COR-L47 (cell line): ENCODE measurements at regions not wholly inside any gene's neighbourhood (a gene's known extent, or its start where the extent isn't known, plus 50 kb on each side); places are given as distances from the start of the nearest gene placed in this dataset.

Experiments
- DNase-seq: peaks from one replicate; lab custom pipeline; 2025; lab: John Stamatoyannopoulos, UW

GRCh38 chr5:106584268-106584667 lies 1086.5 kb downstream of the EFNA5 start:
- DNase-seq = no peak

GRCh38 chr5:106578736-106579135 lies 1092.0 kb downstream of the EFNA5 start:
- DNase-seq = no peak

- DNase-seq = no peak
Measured at GRCh38 chr5:106574820-106575219, 1095.9 kb downstream of the EFNA5 start.

GRCh38 chr5:106566031-106566430 lies 1104.7 kb downstream of the EFNA5 start:
- no peak for DNase-seq

- DNase-seq = no peak
Measured at GRCh38 chr5:106545325-106545724, 1125.4 kb downstream of the EFNA5 start.

- no peak for DNase-seq
Measured at GRCh38 chr5:106543330-106543729, 1127.4 kb downstream of the EFNA5 start.

GRCh38 chr5:106530150-106530549 lies 1140.6 kb downstream of the EFNA5 start:
- DNase-seq = no peak

- DNase-seq = no peak
Measured at GRCh38 chr5:106525438-106525837, 1145.3 kb downstream of the EFNA5 start.

- DNase-seq = no peak
Measured at GRCh38 chr5:106523852-106524251, 1146.9 kb downstream of the EFNA5 start.

GRCh38 chr5:106522296-106522695 lies 1148.4 kb downstream of the EFNA5 start:
- DNase-seq = no peak

- no peak for DNase-seq
Measured at GRCh38 chr5:106521701-106522100, 1149.0 kb downstream of the EFNA5 start.

- DNase-seq = no peak
Measured at GRCh38 chr5:106510321-106510720, 1160.4 kb downstream of the EFNA5 start.

- DNase-seq = no peak
Measured at GRCh38 chr5:106508894-106509293, 1161.8 kb downstream of the EFNA5 start.

- no peak for DNase-seq
Measured at GRCh38 chr5:106493910-106494309, 1176.8 kb downstream of the EFNA5 start.

GRCh38 chr5:106489004-106489403 lies 1181.7 kb downstream of the EFNA5 start:
- no peak for DNase-seq

- DNase-seq = no peak
Measured at GRCh38 chr5:106488407-106488806, 1182.3 kb downstream of the EFNA5 start.

- no peak for DNase-seq
Measured at GRCh38 chr5:106481374-106481773, 1189.4 kb downstream of the EFNA5 start.

- DNase-seq = no peak
Measured at GRCh38 chr5:106476630-106477029, 1194.1 kb downstream of the EFNA5 start.

GRCh38 chr5:106474066-106474465 lies 1196.7 kb downstream of the EFNA5 start:
- DNase-seq = no peak

- DNase-seq = no peak
Measured at GRCh38 chr5:106459541-106459940, 1211.2 kb downstream of the EFNA5 start.

GRCh38 chr5:106454651-106455415 lies 1215.9 kb downstream of the EFNA5 start:
- DNase-seq = no peak

GRCh38 chr5:106454050-106454449 lies 1216.7 kb downstream of the EFNA5 start:
- DNase-seq = no peak

GRCh38 chr5:106451998-106452397 lies 1218.7 kb downstream of the EFNA5 start:
- DNase-seq = no peak

- DNase-seq = no peak
Measured at GRCh38 chr5:106443746-106444145, 1227.0 kb downstream of the EFNA5 start.
